Testis (tissue), 2 donors: ENCODE measurements at regions not wholly inside any gene's neighbourhood (a gene's known extent, or its start where the extent isn't known, plus 50 kb on each side); places are given as distances from the start of the nearest gene placed in this dataset.

Source experiments
- POLR2A ChIP-seq: fragments of 450-650 bp; IDR thresholded peaks from one replicate; pipeline ENCODE4 v1.6.1; 2017; ENCODE audit warnings: antibody characterized with exemption, mild to moderate bottlenecking, moderate library complexity
- TF ChIP-seq, protein P1 (sequence below), 3 experiments: fragments of 450-650 bp in 2 of 3; fragments of 200-600 bp in 1 of 3; sonication (generic) in 1 of 3; IDR thresholded peaks; one replicate each; pipeline ENCODE4 v1.5.1; 2016 to 2019; ENCODE audit warnings: antibody characterized with exemption in 3 of 3, mild to moderate bottlenecking in 2 of 3, moderate library complexity in 1 of 3

DNA sequence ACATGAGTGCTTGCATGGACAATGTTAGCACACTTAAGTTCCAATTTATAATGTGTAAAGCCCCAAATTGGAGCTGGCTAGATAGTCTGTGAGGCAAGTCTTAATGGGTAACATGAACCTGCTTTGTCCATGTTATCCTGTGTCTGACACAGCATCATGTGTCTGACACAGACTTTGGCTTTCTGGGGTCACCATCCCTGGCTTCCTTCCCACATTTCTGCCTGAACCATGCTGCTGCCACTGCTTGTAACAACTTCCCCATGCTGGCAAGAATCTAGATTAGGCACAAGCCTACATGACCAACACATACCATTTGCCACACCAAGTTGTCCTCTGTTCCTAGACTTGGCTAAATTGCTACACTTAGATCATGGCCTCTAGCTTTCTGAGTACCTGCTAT, 49.8 kb upstream of the ZBTB7C start:
- TF ChIP-seq, protein P1, sequence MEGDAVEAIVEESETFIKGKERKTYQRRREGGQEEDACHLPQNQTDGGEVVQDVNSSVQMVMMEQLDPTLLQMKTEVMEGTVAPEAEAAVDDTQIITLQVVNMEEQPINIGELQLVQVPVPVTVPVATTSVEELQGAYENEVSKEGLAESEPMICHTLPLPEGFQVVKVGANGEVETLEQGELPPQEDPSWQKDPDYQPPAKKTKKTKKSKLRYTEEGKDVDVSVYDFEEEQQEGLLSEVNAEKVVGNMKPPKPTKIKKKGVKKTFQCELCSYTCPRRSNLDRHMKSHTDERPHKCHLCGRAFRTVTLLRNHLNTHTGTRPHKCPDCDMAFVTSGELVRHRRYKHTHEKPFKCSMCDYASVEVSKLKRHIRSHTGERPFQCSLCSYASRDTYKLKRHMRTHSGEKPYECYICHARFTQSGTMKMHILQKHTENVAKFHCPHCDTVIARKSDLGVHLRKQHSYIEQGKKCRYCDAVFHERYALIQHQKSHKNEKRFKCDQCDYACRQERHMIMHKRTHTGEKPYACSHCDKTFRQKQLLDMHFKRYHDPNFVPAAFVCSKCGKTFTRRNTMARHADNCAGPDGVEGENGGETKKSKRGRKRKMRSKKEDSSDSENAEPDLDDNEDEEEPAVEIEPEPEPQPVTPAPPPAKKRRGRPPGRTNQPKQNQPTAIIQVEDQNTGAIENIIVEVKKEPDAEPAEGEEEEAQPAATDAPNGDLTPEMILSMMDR (IDR thresholded peaks at IDR 0.05) = no peak
- TF ChIP-seq POLR2A = no peak
